Glomerular endothelial cell (primary cell): ENCODE measurements at regions not wholly inside any gene's neighbourhood (a gene's known extent, or its start where the extent isn't known, plus 50 kb on each side); places are given as distances from the start of the nearest gene placed in this dataset.

ENCODE experiments used
- DNase-seq: peaks from one replicate; pipeline ENCODE4 v3.0.0-alpha.2; 2011; ENCODE audit warnings: low read depth, low spot score; ENCODE audit errors: extremely low read depth

DNA sequence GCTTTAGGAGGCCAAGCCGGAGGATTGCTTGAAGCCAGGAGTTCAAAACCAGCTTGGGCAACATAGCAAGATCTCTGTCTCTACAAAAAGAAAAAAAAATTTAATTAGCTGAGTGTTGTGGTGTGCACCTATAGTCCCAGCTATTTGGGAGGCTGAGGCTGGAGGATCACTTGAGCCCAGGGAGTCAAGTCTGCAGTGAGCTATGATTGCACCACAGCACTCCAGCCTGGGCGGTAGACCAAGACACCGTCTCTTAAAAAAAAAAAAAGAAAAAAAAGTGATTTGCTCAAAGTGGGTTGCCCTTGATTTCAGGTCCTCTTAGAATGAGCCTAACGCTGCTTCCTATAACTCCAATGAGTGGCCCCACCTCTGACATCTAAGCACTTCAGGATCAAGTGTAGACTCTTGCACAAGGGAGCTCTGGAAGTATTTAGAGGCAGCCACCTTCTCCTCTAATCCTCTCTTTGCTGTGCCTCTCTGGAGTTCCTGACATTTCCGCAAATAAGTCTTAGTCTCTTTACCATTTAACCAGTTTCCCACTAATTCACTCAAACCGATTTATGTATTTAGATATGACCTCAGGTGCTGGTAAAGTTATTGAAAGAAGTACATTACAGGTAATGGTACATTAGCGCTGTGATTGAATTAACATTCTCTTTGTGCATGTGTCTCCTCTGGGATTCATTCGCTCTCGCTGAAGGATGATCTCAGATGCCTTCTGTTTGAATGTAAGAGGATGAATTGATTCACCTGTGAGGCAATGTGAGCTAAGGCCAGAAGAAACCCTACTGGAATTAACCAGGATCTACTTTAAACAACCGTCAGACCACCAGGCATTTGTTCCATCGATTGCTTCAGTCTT lies 60.8 kb upstream of the CELF2 start:
- DNase-seq, result no peak

DNA sequence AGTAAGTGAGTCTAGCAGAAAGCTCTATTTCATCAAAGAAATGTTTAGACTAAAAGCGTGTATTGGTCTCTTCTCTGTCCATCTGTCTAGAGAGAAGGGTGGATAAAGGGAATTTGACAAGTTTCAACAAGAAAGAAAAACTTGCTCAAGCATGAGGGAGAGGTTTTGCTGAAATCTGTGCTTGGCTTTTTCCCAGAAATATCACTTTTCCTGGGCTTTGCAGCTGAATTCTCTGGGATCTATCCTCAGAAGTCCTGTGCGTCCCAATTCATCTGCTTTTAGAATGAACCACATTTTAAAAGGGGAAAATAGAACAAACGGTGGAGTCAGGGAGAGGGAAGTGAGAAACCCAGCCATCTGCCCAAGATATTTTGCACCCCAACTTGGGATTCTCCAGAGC lies 59.6 kb upstream of the CELF2 start:
- DNase-seq, result no peak

- no peak for DNase-seq
Measured at GRCh38 chr10:10959666-10960065, 58.0 kb upstream of the CELF2 start.

DNA sequence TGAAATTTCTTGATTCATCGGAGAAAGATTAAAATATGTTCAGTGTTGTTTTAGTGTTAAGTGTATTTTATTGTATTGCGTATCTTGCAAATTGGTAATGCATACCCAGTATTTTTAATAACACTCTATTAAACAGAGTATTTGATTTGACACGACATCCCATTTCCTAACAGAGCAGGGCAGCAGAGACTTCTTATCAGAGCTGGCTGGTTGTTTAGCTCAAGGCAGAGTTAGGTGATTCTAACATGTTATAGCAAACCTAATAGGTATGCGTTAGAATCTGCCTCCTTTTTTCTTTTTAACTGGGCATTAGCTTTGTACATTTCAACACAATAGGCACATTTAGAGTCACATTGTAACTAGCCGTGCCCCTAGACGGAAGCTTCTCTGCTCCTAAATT lies 57.1 kb upstream of the CELF2 start:
- DNase-seq, result no peak

DNA sequence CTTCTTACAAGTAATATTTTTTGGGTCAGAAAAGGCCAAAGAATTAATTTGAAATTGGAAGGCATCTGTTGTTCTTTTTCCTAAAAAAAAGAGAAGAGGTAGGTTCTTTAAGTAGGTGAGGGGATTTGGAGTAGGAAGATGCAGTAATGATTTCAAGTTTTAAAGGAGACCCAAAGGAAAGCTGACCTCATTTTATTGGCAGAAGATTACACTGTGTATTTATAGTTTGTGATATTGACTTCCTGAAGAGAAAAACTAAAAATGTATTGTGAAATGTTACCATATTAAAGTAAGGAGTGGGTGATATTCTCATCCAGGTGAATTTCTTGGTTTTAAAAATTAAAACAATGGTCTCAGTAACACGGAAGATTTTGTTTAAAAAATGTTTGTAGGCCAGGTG lies 56.6 kb upstream of the CELF2 start:
- DNase-seq, result no peak

DNA sequence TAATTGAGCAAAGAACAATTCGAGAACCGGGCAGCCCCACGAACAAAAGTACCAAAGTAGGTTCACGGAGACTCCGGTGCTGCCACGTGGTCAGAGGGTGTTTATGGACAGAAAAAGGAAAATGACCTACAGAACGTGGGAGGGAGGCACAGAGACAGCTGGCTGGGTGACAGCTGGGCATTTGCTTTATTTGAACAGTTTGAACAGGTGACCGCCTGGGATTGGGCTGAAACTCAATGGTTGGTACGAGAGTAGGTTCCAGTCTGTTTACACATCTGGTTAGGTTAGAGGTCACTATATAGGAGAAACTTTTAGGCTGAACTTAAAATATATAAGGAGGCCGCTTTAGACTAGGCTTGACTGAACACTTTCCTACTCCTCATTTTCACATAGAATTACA lies 50.6 kb upstream of the CELF2 start:
- DNase-seq, result no peak

- no peak for DNase-seq
Measured at GRCh38 chr10:10967581-10968256, 50.0 kb upstream of the CELF2 start.
